SU-DHL-6 (cell line): ENCODE measurements at regions not wholly inside any gene's neighbourhood (a gene's known extent, or its start where the extent isn't known, plus 50 kb on each side); places are given as distances from the start of the nearest gene placed in this dataset.
A peak's percentile ranks its signal among the peaks of the same experiment; 100 is the strongest.

Experiments
- H2AFZ ChIP-seq: fragments of 200-600 bp; sonication (generic); 2 replicates; pipeline ENCODE4 v1.6.1; 2014; ENCODE audit warnings: low read depth, mild to moderate bottlenecking, moderate library complexity, mixed read lengths, antibody characterized with exemption, low read length; ENCODE audit not compliant: severe bottlenecking
- H3F3A ChIP-seq: fragments of 200-600 bp; shearing (Covaris generic); 2 replicates; pipeline ENCODE4 v1.6.0; 2016; ENCODE audit warnings: antibody characterized with exemption, mild to moderate bottlenecking; ENCODE audit not compliant: insufficient read depth
- H3K27ac ChIP-seq: fragments of 200-600 bp; sonication (generic); 2 replicates; pipeline ENCODE4 v1.5.1; 2016; ENCODE audit warnings: low read depth, mild to moderate bottlenecking, low read length, moderate library complexity, mixed read lengths
- H3K27me3 ChIP-seq: fragments of 200-600 bp; sonication (generic), shearing (Covaris generic); 2 replicates; pipeline ENCODE4 v1.6.0; 2014; ENCODE audit warnings: mild to moderate bottlenecking, low read length
- H3K36me3 ChIP-seq: fragments of 200-600 bp; sonication (generic); 2 replicates; pipeline ENCODE4 v1.6.1; 2014; ENCODE audit warnings: mild to moderate bottlenecking, low read length, mixed read lengths
- H3K4me2 ChIP-seq: fragments of 300-600, 200-600 bp; shearing (Covaris generic), sonication (generic); 2 replicates; pipeline ENCODE4 v1.6.0; 2014; ENCODE audit warnings: low read length, low read depth, mild to moderate bottlenecking; ENCODE audit not compliant: poor library complexity, severe bottlenecking
- H3K4me3 ChIP-seq: fragments of 200-600 bp; sonication (generic); 2 replicates; pipeline ENCODE4 v1.5.1; 2014; ENCODE audit warnings: antibody characterized with exemption, low read length, mild to moderate bottlenecking, mixed read lengths; ENCODE audit not compliant: insufficient read depth, poor library complexity, severe bottlenecking
- H3K79me2 ChIP-seq: fragments of 200-600 bp; sonication (generic); 2 replicates; pipeline ENCODE4 v1.6.1; 2014; ENCODE audit warnings: mild to moderate bottlenecking, low read length, moderate library complexity; ENCODE audit not compliant: insufficient read depth
- H3K9ac ChIP-seq: fragments of 200-600 bp; sonication (generic); 2 replicates; pipeline ENCODE4 v1.7.0; 2014; ENCODE audit warnings: mild to moderate bottlenecking, low read length
- H3K9me2 ChIP-seq: fragments of 200-600 bp; sonication (generic); replicated peaks from 2 replicates; pipeline ENCODE4 v1.6.1; 2014; ENCODE audit warnings: low read length; ENCODE audit not compliant: insufficient read depth
- H3K9me3 ChIP-seq: fragments of 200-600 bp; sonication (generic); 2 replicates; pipeline ENCODE4 v1.6.1; 2014; ENCODE audit warnings: low read length, mixed read lengths; ENCODE audit not compliant: insufficient read depth
- H4K20me1 ChIP-seq: fragments of 200-600 bp; sonication (generic); 2 replicates; pipeline ENCODE4 v1.6.1; 2014; ENCODE audit warnings: low read depth, mild to moderate bottlenecking, antibody characterized with exemption, low read length, moderate library complexity, mixed read lengths
- CTCF ChIP-seq: fragments of 200-600 bp; sonication (generic); IDR thresholded peaks from one replicate; pipeline ENCODE4 v1.5.1; 2017; ENCODE audit warnings: antibody characterized with exemption, mild to moderate bottlenecking, low read length, moderate library complexity; ENCODE audit not compliant: insufficient read depth, poor library complexity, severe bottlenecking
- EZH2phosphoT487 ChIP-seq: fragments of 200-600 bp; sonication (generic), shearing (Covaris generic); conservative IDR thresholded peaks from 2 replicates; pipeline ENCODE4 v1.6.1; 2018; ENCODE audit warnings: mild to moderate bottlenecking, antibody characterized with exemption, low read length, moderate library complexity, mixed read lengths

- TF ChIP-seq EZH2phosphoT487 = no peak
- TF ChIP-seq CTCF = peak; percentile 7
- Histone ChIP-seq H4K20me1 (no peaks in the 10 kb centered on the region), H2AFZ (no peak overlapping the region), H3K79me2 (no peaks in the 10 kb centered on the region), H3K27me3 (no peaks in the 10 kb centered on the region), H3K4me2 (no peak overlapping the region), H3K36me3 (no peaks in the 10 kb centered on the region), H3K27ac (no peak overlapping the region), H3F3A (no peaks in the 10 kb centered on the region), H3K4me3 (no peak overlapping the region), H3K9ac (no peak overlapping the region), H3K9me2 (no peaks in the 10 kb centered on the region), H3K9me3 (no peaks in the 10 kb centered on the region)
Observed at GRCh38 chr2:191521608-191522208, 156.2 kb upstream of the NABP1 start.

- Histone ChIP-seq H3K27me3 (no peaks in the 10 kb centered on the region), H3K4me2 (no peak overlapping the region), H3F3A (no peaks in the 10 kb centered on the region), H3K9me3 (no peaks in the 10 kb centered on the region), H3K36me3 (no peaks in the 10 kb centered on the region), H3K9ac (no peak overlapping the region), H2AFZ (no peak overlapping the region), H3K27ac (no peak overlapping the region), H3K9me2 (no peaks in the 10 kb centered on the region), H3K79me2 (no peaks in the 10 kb centered on the region), H3K4me3 (no peak overlapping the region), H4K20me1 (no peaks in the 10 kb centered on the region)
- TF ChIP-seq CTCF (no peak), EZH2phosphoT487 (no peak)
Observed at GRCh38 chr2:191522478-191523120, 155.3 kb upstream of the NABP1 start.

- Histone ChIP-seq H3K79me2 (no peaks in the 10 kb centered on the region), H3K27ac (no peak overlapping the region), H2AFZ (no peak overlapping the region), H3K4me2 (no peak overlapping the region), H4K20me1 (no peaks in the 10 kb centered on the region), H3K36me3 (no peaks in the 10 kb centered on the region), H3F3A (no peaks in the 10 kb centered on the region), H3K9me3 (no peaks in the 10 kb centered on the region), H3K27me3 (no peaks in the 10 kb centered on the region), H3K9ac (no peak overlapping the region), H3K9me2 (no peaks in the 10 kb centered on the region), H3K4me3 (no peak overlapping the region)
- no peak for TF ChIP-seq EZH2phosphoT487
- TF ChIP-seq CTCF = no peak
Observed at GRCh38 chr2:191526091-191526490, 151.8 kb upstream of the NABP1 start.
